Nephron (organoid): ENCODE measurements at regions not wholly inside any gene's neighbourhood (a gene's known extent, or its start where the extent isn't known, plus 50 kb on each side); places are given as distances from the start of the nearest gene placed in this dataset.

Source experiments
- H3K27ac Mint-ChIP-seq, 3 experiments: 2 replicates each; pipeline ENCODE4 v1.8.0; 2020; ENCODE audit warnings: mixed read lengths in 3 of 3, mild to moderate bottlenecking in 2 of 3, moderate library complexity in 1 of 3
- H3K27me3 Mint-ChIP-seq: 2 replicates; pipeline ENCODE4 v1.8.0; 2021; ENCODE audit warnings: low read depth, mild to moderate bottlenecking, moderate library complexity, mixed read lengths
- H3K36me3 Mint-ChIP-seq: 2 replicates; pipeline ENCODE4 v1.8.0; 2020; ENCODE audit warnings: low read depth, mixed read lengths
- H3K4me1 Mint-ChIP-seq: 2 replicates; pipeline ENCODE4 v1.8.0; 2020; ENCODE audit warnings: mixed read lengths
- H3K4me3 Mint-ChIP-seq, 3 experiments: 2 replicates each; pipeline ENCODE4 v1.8.0; 2020; ENCODE audit warnings: mild to moderate bottlenecking in 3 of 3, mixed read lengths in 3 of 3, moderate library complexity in 2 of 3
- H3K9me3 Mint-ChIP-seq: 2 replicates; pipeline ENCODE4 v1.8.0; 2020; ENCODE audit warnings: mixed read lengths
- CTCF ChIP-seq, 3 experiments: fragments of 200-600 bp; sonication (generic); IDR thresholded peaks; one replicate each; pipeline ENCODE4 v1.5.0; 2021; ENCODE audit warnings: antibody characterized with exemption in 3 of 3; ENCODE audit not compliant: unreplicated experiment in 3 of 3

GRCh38 chr10:130742941-130743675, 568.4 kb downstream of the TCERG1L start:
- Mint-ChIP-seq H3K27me3 (peaks cover 45% of the 10 kb centered on the region), H3K36me3 (no peaks in the 10 kb centered on the region), H3K4me1 (peaks cover 19% of the 10 kb centered on the region), H3K4me3 (no peak overlapping the region), H3K27ac (no peak overlapping the region), H3K9me3 (no peaks in the 10 kb centered on the region)
- no peak for TF ChIP-seq CTCF (IDR thresholded peaks at IDR 0.05; ENCODE audit: unreplicated experiment in 3 of 3)

DNA sequence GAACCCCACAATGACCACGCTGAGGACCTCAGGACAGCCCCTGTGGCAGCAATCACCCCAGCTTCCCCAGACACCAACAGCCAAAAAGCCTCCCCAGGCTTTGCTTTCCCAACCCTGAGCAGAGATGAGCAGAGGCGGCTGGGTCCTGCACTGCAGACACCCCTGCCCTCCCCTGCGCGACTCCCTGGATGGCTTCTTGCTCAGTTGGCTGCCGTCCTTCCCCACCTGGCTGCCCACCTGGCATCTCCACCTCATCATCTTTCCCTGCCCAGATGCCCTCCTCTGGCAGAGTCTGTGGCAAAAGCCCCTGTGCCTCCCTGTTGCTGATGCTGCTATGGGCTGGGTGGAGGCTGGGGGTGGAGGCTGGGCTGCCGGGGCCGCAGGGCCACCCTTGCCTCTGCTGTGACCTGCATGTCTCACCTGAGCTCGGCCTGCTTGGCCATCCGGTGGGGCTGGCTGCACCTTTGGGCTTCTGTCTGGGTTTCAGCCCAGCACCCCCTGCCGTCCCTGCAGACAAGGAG, 567.7 kb downstream of the TCERG1L start:
- H3K4me1 Mint-ChIP-seq = peaks cover 22% of the 10 kb centered on the region
- H3K27me3 Mint-ChIP-seq = peaks cover 41% of the 10 kb centered on the region
- no peaks in the 10 kb centered on the region for H3K9me3 Mint-ChIP-seq
- TF ChIP-seq CTCF (IDR thresholded peaks at IDR 0.05; ENCODE audit: unreplicated experiment in 3 of 3) = no peak
- H3K36me3 Mint-ChIP-seq = no peaks in the 10 kb centered on the region
- no peak overlapping the region for H3K4me3 Mint-ChIP-seq
- H3K27ac Mint-ChIP-seq = no peak overlapping the region

DNA sequence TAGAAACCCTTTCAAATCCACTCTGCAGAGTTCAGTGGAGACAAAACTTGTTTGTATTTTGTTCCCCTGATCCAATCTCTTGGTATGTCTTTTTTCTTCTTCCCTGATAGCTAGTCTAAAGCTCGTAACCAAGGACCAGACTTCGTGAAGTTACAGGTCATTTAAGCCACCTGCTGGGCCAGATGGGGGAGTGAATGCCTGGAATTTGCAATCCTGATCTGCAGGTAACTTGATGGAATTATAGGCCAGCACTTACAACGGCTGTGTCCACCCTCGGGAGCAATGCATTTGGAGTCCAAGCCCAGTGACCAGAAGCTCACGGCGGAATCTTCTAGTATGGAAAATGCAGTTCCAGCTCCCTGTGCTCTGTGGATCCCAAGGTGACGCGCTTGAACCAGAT, 566.9 kb downstream of the TCERG1L start:
- H3K27me3 Mint-ChIP-seq = peaks cover 37% of the 10 kb centered on the region
- H3K9me3 Mint-ChIP-seq = no peaks in the 10 kb centered on the region
- H3K4me1 Mint-ChIP-seq = peaks cover 22% of the 10 kb centered on the region
- H3K27ac Mint-ChIP-seq = no peak overlapping the region
- TF ChIP-seq CTCF (IDR thresholded peaks at IDR 0.05; ENCODE audit: unreplicated experiment in 3 of 3) = no peak
- no peaks in the 10 kb centered on the region for H3K36me3 Mint-ChIP-seq
- H3K4me3 Mint-ChIP-seq = no peak overlapping the region

DNA sequence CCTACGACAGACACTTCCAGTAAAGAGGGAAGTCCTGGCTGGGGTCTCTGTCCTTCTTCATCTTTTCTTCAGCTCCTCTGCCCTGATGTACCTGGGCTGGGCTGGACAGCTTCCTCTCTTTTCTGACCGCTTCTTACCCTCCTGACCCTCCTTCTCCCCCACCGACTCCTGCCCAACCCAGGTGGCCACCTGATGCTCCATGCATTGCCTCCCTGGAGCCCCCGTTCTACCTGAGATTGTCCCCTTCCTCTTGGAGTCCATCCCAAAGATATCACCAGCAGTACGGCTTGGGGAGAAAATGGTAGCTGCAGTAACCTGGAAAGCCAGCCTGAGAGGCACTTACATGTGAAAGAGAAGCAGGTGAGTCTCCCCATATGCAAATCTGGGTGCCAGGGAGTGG, 566.3 kb downstream of the TCERG1L start:
- Mint-ChIP-seq H3K36me3 (no peaks in the 10 kb centered on the region), H3K27ac (no peak overlapping the region), H3K27me3 (peaks cover 41% of the 10 kb centered on the region), H3K4me1 (peaks cover 22% of the 10 kb centered on the region), H3K4me3 (no peak overlapping the region), H3K9me3 (no peaks in the 10 kb centered on the region)
- TF ChIP-seq CTCF (IDR thresholded peaks at IDR 0.05; ENCODE audit: unreplicated experiment in 3 of 3) = no peak

- H3K4me1 Mint-ChIP-seq = peaks cover 22% of the 10 kb centered on the region
- no peaks in the 10 kb centered on the region for H3K9me3 Mint-ChIP-seq
- H3K4me3 Mint-ChIP-seq = no peak overlapping the region
- peaks cover 47% of the 10 kb centered on the region for H3K27me3 Mint-ChIP-seq
- no peak overlapping the region for H3K27ac Mint-ChIP-seq
- H3K36me3 Mint-ChIP-seq = no peaks in the 10 kb centered on the region
- TF ChIP-seq CTCF (IDR thresholded peaks at IDR 0.05; ENCODE audit: unreplicated experiment in 3 of 3) = no peak
These were observed 565.7 kb downstream of the TCERG1L start for GRCh38 chr10:130745821-130746220.

- Mint-ChIP-seq H3K9me3 (no peaks in the 10 kb centered on the region), H3K36me3 (no peaks in the 10 kb centered on the region), H3K27ac (no peak overlapping the region), H3K4me1 (peaks cover 22% of the 10 kb centered on the region), H3K4me3 (no peak overlapping the region), H3K27me3 (peaks cover 48% of the 10 kb centered on the region)
- TF ChIP-seq CTCF (IDR thresholded peaks at IDR 0.05; ENCODE audit: unreplicated experiment in 3 of 3) = no peak
These were observed 565.2 kb downstream of the TCERG1L start for GRCh38 chr10:130746311-130746710.
